Peyer's patch (tissue), 4 donors: ENCODE measurements at regions not wholly inside any gene's neighbourhood (a gene's known extent, or its start where the extent isn't known, plus 50 kb on each side); places are given as distances from the start of the nearest gene placed in this dataset.
"Not testable (repeated sequence)": the region's sequence is repeated elsewhere in the genome, so short reads cannot be mapped to it uniquely, and the experiment has no call there.

Experiments used
- POLR2A ChIP-seq, 2 donors: fragments of 450-650 bp; IDR thresholded peaks; one replicate each; pipeline ENCODE4 v1.5.1; 2017; ENCODE audit warnings: antibody characterized with exemption in 2 of 2, mild to moderate bottlenecking in 2 of 2, moderate library complexity in 2 of 2
- TF ChIP-seq, protein P1 (sequence below), 6 experiments: fragments of 450-650 bp in 4 of 6; fragments of 200-600 bp in 2 of 6; sonication (generic) in 1 of 6; IDR thresholded peaks; one replicate each; pipeline ENCODE4 v1.5.1; 2017 to 2019; ENCODE audit warnings: antibody characterized with exemption in 6 of 6, mild to moderate bottlenecking in 3 of 6, moderate library complexity in 1 of 6

DNA sequence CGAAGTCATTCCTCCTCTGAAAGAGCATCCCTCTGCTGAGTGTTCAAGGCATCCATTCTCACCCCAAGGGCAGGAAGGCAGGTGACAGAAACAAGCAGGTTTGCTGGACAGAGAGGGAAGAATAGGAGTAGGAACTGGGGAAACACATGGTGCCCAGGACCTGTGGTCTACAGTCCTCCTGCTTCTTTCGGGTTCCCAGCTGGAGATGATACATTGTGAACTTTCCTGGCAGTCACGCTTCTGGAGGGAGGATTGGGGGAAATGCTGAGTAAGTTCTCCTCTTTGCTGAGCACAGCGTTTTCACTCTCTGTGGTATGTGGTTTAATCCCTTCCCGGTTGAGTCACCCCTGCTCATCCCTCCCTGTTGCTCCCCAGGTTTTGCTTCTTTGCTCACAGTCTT is 496.3 kb downstream of the TMEM121 start:
- TF ChIP-seq, protein P1, sequence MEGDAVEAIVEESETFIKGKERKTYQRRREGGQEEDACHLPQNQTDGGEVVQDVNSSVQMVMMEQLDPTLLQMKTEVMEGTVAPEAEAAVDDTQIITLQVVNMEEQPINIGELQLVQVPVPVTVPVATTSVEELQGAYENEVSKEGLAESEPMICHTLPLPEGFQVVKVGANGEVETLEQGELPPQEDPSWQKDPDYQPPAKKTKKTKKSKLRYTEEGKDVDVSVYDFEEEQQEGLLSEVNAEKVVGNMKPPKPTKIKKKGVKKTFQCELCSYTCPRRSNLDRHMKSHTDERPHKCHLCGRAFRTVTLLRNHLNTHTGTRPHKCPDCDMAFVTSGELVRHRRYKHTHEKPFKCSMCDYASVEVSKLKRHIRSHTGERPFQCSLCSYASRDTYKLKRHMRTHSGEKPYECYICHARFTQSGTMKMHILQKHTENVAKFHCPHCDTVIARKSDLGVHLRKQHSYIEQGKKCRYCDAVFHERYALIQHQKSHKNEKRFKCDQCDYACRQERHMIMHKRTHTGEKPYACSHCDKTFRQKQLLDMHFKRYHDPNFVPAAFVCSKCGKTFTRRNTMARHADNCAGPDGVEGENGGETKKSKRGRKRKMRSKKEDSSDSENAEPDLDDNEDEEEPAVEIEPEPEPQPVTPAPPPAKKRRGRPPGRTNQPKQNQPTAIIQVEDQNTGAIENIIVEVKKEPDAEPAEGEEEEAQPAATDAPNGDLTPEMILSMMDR (IDR thresholded peaks at IDR 0.05): not testable (repeated sequence)
- TF ChIP-seq POLR2A (IDR thresholded peaks at IDR 0.05): not testable (repeated sequence)
